ENCODE measurements at regions not wholly inside any gene's neighbourhood (a gene's known extent, or its start where the extent isn't known, plus 50 kb on each side); places are given as distances from the start of the nearest gene placed in this dataset.

DNA sequence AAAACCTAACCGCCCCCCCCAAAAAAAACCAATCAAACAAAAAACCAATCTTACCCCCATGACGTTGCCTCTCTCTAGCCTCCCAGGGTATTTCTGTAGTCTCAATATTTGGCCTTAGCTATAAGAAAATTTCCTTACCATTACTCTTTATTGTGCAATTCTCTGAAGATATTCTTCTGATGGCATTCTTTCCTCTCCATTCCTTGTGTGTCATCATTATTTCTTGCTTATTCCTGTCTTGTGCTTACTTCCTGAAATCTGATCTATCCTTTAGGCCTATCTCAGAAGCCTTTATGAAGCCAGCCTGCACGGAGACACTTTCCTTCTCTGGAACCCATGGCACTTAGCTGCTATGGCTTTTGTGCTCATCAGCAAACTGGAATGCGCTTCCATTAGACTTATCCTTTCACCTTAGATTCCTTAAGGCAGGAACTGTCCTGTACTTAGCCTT lies 65.9 kb upstream of the DDR1 start (continued):
- TF ChIP-seq ZNF143 (CRISPR knock-in tag; IDR thresholded peaks at IDR 0.05), result no peak
- no peak for TF ChIP-seq MYNN (IDR thresholded peaks at IDR 0.05)
- TF ChIP-seq MYNN (CRISPR knock-in tag; IDR thresholded peaks at IDR 0.05), result no peak
- peak; percentile 86 for TF ChIP-seq ZFX (CRISPR knock-in tag; IDR thresholded peaks at IDR 0.05)
- TF ChIP-seq, protein P1, sequence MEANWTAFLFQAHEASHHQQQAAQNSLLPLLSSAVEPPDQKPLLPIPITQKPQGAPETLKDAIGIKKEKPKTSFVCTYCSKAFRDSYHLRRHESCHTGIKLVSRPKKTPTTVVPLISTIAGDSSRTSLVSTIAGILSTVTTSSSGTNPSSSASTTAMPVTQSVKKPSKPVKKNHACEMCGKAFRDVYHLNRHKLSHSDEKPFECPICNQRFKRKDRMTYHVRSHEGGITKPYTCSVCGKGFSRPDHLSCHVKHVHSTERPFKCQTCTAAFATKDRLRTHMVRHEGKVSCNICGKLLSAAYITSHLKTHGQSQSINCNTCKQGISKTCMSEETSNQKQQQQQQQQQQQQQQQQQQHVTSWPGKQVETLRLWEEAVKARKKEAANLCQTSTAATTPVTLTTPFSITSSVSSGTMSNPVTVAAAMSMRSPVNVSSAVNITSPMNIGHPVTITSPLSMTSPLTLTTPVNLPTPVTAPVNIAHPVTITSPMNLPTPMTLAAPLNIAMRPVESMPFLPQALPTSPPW (CRISPR knock-in tag; IDR thresholded peaks at IDR 0.05), result no peak
- 0 out of 2 replicates have a peak, but pooled peaks have one; percentile 45 for TF ChIP-seq ZNF79 (CRISPR knock-in tag; IDR thresholded peaks at IDR 0.05; ENCODE audit: low read depth)
- TF ChIP-seq DDX20 (tag; IDR thresholded peaks at IDR 0.05; ENCODE audit: low read depth), result 0 out of 2 replicates have a peak, but pooled peaks have one; percentile 44
- peak; percentile 55 for TF ChIP-seq EP400 (IDR thresholded peaks at IDR 0.05)
- no peak for TF ChIP-seq MTA2 (IDR thresholded peaks at IDR 0.05; ENCODE audit: low read depth)
- TF ChIP-seq NBN (IDR thresholded peaks at IDR 0.05; ENCODE audit: low read depth), result peak; percentile 35; the same call in 1 of the 2 replicates
- no peak for TF ChIP-seq RBM25 (IDR thresholded peaks at IDR 0.05; ENCODE audit: low read depth, low read length, severe bottlenecking)
- peak; percentile 65 for TF ChIP-seq MAFG (tag; conservative IDR thresholded peaks at IDR 0.05)
- TF ChIP-seq, protein P2, sequence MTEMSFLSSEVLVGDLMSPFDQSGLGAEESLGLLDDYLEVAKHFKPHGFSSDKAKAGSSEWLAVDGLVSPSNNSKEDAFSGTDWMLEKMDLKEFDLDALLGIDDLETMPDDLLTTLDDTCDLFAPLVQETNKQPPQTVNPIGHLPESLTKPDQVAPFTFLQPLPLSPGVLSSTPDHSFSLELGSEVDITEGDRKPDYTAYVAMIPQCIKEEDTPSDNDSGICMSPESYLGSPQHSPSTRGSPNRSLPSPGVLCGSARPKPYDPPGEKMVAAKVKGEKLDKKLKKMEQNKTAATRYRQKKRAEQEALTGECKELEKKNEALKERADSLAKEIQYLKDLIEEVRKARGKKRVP (CRISPR knock-in tag; IDR thresholded peaks at IDR 0.05), result peak; percentile 53; the same call in 1 of the 2 replicates
- TF ChIP-seq, protein P3, sequence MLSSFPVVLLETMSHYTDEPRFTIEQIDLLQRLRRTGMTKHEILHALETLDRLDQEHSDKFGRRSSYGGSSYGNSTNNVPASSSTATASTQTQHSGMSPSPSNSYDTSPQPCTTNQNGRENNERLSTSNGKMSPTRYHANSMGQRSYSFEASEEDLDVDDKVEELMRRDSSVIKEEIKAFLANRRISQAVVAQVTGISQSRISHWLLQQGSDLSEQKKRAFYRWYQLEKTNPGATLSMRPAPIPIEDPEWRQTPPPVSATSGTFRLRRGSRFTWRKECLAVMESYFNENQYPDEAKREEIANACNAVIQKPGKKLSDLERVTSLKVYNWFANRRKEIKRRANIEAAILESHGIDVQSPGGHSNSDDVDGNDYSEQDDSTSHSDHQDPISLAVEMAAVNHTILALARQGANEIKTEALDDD (IDR thresholded peaks at IDR 0.05), result no peak
- TF ChIP-seq ZSCAN29 (IDR thresholded peaks at IDR 0.05), result no peak
- TF ChIP-seq ZNF24 (IDR thresholded peaks at IDR 0.05), result peak; percentile 49; the same call in 1 of the 2 replicates
- TF ChIP-seq MEIS2 (IDR thresholded peaks at IDR 0.05; ENCODE audit: partially characterized antibody), result peak; percentile 13
- peak; percentile 16; the same call in 1 of the 2 replicates for TF ChIP-seq ZNF589 (CRISPR knock-in tag; IDR thresholded peaks at IDR 0.05; ENCODE audit: low read depth)
- peak; percentile 82 for TF ChIP-seq ELF1 (tag; IDR thresholded peaks at IDR 0.05)

Data from K562 (cell line).